Stimulated activated CD4-positive, alpha-beta T cell treated with anti-CD3 and anti-CD28 coated beads, Interleukin-4, amount 100 ng/mL, for 24 hours (primary cell): ENCODE measurements at regions not wholly inside any gene's neighbourhood (a gene's known extent, or its start where the extent isn't known, plus 50 kb on each side); places are given as distances from the start of the nearest gene placed in this dataset.

Experiments used
- DNase-seq: peaks from one replicate; pipeline ENCODE4 v3.0.0-alpha.2; 2020

DNA sequence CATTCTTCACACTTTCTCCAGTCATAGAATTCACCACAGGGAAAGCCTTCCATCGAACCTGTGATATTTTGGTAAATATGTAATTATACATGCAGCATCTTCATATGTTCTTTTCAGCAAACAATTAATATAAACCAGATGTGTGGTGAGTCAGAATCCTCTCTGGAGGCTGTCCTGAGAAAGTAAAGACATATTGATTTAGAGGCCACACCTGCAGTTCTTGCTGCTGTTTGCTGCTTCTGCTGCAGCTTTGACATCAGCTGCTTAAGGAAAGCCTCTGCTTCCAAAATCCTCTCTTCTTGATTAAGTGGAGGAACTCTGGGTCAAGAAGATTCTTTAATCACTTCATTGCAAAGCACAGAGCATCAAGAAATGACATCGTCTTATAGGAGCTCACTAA lies 568.8 kb upstream of the ZEB2 start:
- DNase-seq: no peak

- no peak for DNase-seq
Observed at GRCh38 chr2:145086910-145087309, 567.0 kb upstream of the ZEB2 start.

GRCh38 chr2:145085612-145086011 lies 565.7 kb upstream of the ZEB2 start:
- DNase-seq: no peak

DNA sequence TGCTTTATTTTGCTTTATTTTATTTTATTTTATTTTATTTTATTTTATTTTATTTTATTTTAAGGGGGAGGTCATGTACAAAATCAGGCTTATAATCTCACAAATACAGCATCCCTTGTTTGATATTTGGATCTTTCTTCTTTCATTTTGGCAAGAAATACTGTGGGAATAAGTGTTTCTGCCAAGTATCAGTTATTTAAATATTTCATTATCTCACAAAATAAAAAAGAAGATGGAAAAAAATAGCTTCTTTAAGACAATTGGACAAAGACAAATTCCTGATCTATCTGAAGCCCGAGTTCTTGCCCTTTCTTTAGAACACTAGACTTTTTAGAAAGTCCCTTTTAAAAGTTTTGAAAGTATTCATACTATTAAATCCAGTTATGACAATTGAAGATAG lies 560.5 kb upstream of the ZEB2 start:
- no peak for DNase-seq

DNA sequence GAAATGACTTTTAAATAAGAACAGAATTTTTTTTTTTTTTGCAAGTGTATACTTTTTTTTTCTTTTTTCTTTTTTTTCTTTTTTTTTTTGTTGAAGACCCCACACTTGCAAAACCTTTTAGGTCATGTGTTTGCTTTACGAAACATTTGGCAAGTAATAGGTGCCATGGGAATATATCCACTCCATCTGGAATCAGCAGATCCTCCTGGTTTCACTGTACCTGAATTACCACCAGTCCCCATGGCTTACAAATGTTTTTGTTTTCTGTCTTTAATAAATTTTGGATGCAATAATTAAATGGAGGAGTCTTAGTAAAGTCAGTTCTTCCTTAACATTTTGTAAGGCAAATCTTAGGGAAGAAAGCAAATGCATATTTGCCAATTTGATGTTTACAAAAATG lies 559.7 kb upstream of the ZEB2 start:
- DNase-seq: no peak

- no peak for DNase-seq
Observed at GRCh38 chr2:145078923-145079322, 559.0 kb upstream of the ZEB2 start.

- no peak for DNase-seq
Observed at GRCh38 chr2:145076085-145076484, 556.2 kb upstream of the ZEB2 start.

DNA sequence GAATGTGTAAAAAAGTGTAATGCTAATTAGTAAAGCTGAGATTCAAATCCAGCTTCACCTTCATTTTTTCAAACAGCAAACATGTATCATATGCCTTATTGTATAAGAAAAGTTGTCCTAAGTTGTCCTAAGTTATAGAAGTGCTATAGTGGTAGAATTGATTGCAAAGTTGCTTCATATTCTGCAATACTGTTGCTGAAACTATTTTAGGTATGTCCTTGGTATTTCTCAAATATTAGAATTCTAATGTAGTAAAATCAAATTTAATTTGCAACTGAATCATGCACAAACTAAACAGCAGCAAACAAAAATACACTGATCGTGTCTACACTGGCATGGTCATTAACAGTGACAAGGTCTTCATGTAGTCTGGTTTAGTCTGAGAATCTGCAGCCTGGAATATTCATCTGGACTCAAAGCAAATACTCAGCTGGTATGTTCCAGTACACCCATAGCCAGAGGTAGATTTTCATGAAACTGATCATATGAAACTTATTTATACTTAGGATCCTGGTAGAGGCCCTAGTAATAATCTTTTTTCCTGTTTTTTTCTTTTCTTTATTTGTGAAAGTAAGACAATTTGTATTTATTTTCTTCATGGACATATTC lies 555.6 kb upstream of the ZEB2 start:
- no peak for DNase-seq

GRCh38 chr2:145070703-145071102 lies 550.8 kb upstream of the ZEB2 start:
- DNase-seq: no peak

DNA sequence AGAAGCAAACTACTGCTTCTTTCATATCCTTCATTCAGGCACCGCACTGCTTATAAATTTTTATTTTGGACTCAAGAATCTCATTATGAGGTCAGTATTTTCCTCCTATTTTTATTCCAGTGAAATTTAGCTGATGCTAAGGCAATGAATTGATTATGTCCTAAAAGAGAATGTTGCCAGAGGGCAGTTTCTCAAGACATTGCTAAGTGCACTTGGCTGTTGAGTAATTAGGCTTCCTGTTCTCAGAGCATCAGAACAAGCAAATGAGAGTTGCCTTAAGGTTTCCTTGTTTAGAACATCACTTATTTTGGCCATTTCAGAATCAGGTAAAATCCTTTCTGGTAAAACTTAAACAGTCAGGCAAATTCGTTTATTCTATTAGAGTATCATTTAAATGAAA lies 548.6 kb upstream of the ZEB2 start:
- no peak for DNase-seq

- no peak for DNase-seq
Observed at GRCh38 chr2:145067549-145068030, 547.7 kb upstream of the ZEB2 start.

DNA sequence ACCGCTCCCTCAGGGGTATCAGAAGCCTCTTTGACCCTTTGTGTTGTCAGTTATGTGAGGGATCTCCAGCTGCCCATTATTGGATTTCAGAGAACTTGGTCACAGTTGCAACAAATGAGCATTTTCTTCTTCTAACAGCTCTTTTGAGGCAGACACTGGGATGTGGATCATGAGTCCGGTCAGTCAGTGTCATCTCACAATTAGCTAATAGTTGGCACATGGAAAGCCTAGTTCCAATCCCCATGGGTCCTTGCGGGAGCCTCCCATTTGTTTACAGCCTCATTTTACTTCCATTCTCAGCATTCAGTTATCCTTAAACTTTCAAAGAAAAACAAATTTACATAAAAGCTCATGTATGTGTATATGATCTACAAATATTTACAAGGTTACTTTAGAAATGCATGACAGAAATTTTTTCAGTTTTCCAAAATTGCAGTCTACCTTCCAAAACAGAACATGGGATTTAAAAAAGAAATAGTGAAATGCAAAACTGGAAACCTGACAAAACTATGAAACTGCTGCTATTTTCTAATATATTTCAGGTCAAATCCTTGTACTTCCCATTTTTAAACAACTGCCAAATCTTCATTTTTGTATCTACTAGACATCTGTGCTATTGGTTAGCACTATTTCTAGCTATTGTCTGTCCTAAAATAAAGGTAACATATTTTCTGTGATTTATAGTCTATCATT lies 547.1 kb upstream of the ZEB2 start:
- DNase-seq: no peak

DNA sequence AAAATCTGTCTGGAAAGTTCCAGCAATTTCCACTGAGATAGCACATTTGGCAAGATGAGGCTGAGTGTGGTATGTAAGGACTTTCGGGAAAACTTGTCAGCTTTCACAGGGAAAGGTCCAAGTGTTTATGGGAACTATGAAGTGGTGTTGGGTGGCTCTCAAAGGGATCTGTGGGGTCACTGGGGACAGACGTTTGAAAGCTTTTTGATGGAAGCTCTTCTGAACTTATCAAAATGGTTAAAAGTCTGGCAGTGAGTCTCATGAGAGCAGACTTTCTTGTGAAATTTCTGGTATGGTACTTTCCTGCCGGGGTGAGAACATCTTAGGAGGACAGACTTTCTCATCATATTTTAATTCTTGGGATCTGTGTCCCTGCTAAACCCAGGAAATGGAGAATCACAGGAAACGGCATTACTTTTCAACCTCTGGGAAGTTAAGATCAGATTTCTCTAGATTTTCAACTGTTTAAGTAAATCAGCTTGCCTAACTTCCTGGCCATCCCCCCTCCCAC lies 546.3 kb upstream of the ZEB2 start:
- DNase-seq: no peak

GRCh38 chr2:145065342-145065741 lies 545.4 kb upstream of the ZEB2 start:
- DNase-seq: no peak

DNA sequence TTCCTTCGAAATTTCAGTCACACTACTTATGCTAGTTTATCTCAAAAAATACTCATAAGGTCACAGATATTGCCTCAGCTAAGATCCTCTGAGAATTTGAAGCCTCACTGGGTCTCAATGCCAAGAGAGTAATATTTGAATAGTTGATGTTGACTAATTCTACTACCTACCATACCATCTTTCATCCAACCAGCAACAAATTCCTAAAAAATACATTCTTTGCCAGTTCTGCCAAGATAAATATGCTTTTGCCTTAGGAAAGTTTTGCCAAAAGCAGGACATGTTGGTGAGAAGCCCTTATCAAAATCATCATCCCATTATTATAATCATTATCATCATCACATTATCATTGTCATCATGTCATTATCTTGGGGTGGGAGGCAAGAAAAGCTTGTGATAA lies 544.6 kb upstream of the ZEB2 start:
- DNase-seq: no peak

DNA sequence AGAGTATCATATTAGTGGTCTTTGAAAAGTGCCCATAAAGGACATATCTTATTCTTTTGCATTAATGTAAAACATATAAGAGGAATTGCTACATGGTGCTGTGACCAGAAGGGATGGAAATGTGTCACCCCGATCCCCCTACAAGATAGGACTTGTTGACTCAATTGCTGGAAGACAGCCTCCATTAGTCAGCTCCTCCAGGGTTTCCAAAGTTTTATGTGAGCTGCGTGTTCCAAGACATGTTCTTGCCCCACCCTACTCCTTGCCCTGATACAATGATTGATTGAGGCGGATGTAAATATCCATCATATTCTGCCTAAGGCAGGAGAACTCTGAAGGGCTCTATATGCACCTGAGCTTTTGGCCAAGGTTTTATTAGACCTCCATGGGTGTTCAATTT lies 541.0 kb upstream of the ZEB2 start:
- no peak for DNase-seq

GRCh38 chr2:145059914-145060313 lies 540.0 kb upstream of the ZEB2 start:
- DNase-seq: no peak

GRCh38 chr2:145059343-145059742 lies 539.4 kb upstream of the ZEB2 start:
- DNase-seq: no peak

DNA sequence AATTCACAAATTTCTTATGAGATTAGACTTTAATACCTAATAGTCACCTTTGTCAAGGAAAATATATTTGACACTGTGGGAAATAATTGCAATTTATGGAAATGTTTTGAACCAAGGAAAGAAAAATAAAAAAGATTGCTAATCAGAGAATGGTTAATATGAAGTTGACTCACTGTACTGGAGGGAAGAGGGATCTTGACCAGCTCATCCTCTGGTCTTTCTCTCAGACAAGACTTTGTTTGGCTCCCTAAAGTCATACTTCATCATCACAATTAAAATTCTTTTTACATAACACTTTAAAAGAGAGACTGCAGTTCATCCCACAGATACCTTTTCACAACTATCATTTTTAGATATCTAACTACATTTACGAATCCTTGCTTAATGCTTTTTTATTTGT lies 538.5 kb upstream of the ZEB2 start:
- no peak for DNase-seq

DNA sequence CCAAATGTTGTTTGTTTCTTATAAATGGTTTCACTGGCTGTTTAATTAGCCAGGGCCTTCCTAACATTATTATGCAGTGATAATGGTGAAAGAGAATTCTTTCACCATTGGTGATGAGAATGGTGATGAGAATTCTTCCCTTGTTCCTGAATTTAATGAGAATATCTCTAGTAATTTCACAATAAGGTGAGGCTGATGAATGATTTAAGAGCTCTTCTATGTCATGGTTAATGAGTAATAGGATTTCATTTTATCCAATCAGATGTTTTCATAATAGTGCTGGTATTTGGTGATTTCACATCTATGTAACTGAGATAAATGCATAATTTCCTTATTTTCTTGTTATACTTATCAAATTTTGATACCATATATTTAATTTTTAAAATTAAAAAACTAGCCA lies 535.7 kb upstream of the ZEB2 start:
- DNase-seq: no peak

DNA sequence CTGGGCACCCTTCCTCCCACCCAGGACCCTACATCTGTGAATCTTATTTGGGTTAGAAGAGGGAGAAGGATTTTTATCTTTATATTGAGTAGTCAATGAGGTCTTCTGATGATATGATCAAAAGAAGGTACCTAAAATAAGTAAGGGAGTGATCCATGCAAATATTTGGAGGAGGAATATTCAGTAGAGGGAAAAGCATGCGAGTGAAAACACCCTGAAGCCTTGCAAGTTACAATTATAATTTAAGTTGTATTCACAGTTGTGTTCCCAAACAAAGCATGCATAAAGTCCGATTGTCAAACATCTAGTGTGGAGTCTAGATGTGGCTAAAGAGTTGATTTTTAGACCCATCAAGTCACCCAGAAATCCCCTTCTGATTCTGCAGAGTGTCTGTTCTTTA lies 530.2 kb upstream of the ZEB2 start:
- no peak for DNase-seq

DNA sequence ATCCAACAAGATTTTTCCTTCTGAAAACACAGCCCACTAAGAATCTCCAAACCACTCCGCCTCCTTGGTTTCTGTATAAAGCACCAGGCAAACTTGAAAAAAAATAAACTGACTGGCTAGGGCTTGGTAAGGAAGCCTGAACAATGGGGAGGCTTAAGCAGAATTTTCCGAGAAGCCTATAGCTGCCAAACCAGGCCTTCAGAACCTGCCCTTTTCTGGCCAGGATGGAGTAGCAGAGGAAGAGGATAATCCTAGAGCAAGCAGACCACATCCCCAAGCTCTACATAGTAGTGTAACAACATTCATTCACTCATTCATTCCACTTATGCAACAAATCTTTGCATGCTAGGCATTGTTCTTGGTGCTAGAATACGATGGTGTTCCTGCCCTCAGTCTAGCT lies 529.6 kb upstream of the ZEB2 start:
- no peak for DNase-seq

- DNase-seq: no peak
Observed at GRCh38 chr2:145047554-145047953, 527.6 kb upstream of the ZEB2 start.

DNA sequence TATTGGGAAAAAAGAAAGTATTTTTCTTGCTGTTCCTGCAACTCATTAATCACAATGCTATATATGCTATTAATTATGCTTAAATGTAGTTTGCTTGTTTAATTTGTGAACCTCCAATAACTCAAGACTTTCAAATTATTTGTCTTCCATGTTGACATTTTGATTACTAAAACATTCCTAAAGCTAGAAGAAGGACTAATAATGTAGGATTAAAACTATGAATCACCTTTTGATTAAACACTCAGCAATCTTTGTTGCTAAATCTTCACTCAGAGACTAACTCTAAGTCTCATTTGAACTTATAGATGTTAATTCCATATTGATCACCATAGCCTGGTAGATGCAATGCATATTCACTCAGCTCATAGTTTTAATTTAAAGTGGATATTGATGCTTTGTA lies 524.6 kb upstream of the ZEB2 start:
- no peak for DNase-seq

DNA sequence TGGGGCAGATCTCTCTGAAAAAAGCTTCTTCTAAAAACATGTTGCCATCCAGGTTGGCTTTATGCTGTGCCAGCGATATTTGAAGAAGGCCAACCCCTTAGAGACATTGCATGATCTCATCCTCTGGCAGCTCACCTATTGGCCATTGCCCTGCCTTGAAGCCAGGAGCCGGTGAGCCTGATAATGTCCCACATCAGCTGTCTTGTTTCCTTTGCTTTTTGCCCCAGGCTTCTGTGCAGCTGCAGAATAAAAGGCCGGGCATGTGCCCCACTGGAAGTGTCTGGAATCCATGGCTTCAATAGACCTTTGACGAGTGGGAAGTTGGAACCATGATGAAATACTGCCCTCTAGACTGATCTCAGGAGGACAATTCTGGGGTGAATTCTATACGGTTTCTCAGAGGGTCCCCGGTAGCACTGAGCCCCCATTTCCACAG lies 523.5 kb upstream of the ZEB2 start:
- no peak for DNase-seq
